Psoas muscle (tissue), 7 donors: ENCODE measurements at regions not wholly inside any gene's neighbourhood (a gene's known extent, or its start where the extent isn't known, plus 50 kb on each side); places are given as distances from the start of the nearest gene placed in this dataset.

ENCODE experiments used
- ATAC-seq, 4 donors: fragments of 200-7000 bp; cut with Tn5 transposase; one replicate each; pipeline ENCODE4 v1.9.1; 2020; ENCODE audit warnings: moderate library complexity in 3 of 4, mild to moderate bottlenecking in 2 of 4
- DNase-seq, 2 donors: peaks; one replicate each; pipeline ENCODE4 v3.0.0-alpha.2; 2020
- H3K27ac ChIP-seq: fragments of 200-600 bp; one replicate; pipeline ENCODE4 v1.8.0; 2022
- H3K27me3 ChIP-seq, 3 donors: fragments of 200-600 bp in 1 of 3; one replicate each; pipeline versions ENCODE4 v1.6.1 to v1.8.0; 2013 to 2022; ENCODE audit warnings: low read length in 2 of 3, mild to moderate bottlenecking in 2 of 3, moderate library complexity in 1 of 3; ENCODE audit not compliant: insufficient read depth in 3 of 3
- H3K36me3 ChIP-seq, 2 donors: fragments of 200-600 bp in 1 of 2; one replicate each; pipeline versions ENCODE4 v1.6.1 to v1.8.0; 2013 to 2022; ENCODE audit warnings: low read depth in 1 of 2, mild to moderate bottlenecking in 1 of 2, moderate library complexity in 1 of 2; ENCODE audit not compliant: insufficient read depth in 1 of 2
- H3K4me1 ChIP-seq: fragments of 200-600 bp; one replicate; pipeline ENCODE4 v1.8.0; 2022
- H3K4me3 ChIP-seq: fragments of 200-600 bp; one replicate; pipeline ENCODE4 v1.8.0; 2022; ENCODE audit warnings: mild to moderate bottlenecking
- H3K9me3 ChIP-seq: fragments of 200-600 bp; one replicate; pipeline ENCODE4 v1.8.0; 2022
- WGBS, 3 donors: extraction: QIAGEN DNeasy Blood & Tissue Kit; methylation state at CpG; one replicate each; pipeline versions ENCODE4 v1.1.6 to v1.1.7; 2013; 5-methylcytosine and 5-hydroxymethylcytosine counted together
- intact Hi-C, 2 donors: fragments of 100-400 bp; cut with DNase I; formaldehyde crosslinking; loops; one replicate each; pipeline versions ENCODE4 v1.11.0 to v1.14.2; 2022
- TF ChIP-seq, protein P1 (sequence below): fragments of 200-600 bp; IDR thresholded peaks from one replicate; pipeline ENCODE4 v1.8.0; 2022; ENCODE audit warnings: antibody characterized with exemption
- donor health status: healthy with polysubstance abuse.
- donor health status: DM: no; HTN: no; CAD: no; lungs with moderate emphysema.
- donor health status: Bipolar disorder and iron deficiency.
- donor health status: healthy.
- donor health status: DM: yes; HTN: yes; CAD: no.
- donor health status: DM: no; HTN: no; CAD: no.
- donor health status: DM: yes; HTN: yes; CAD: no.

GRCh38 chr13:109904218-109904617 lies 117.8 kb upstream of the IRS2 start:
- Histone ChIP-seq H3K4me1 (no peaks in the 10 kb centered on the region), H3K27ac (no peak overlapping the region), H3K9me3 (no peaks in the 10 kb centered on the region), H3K36me3 (no peaks in the 10 kb centered on the region), H3K27me3 (peaks cover 0 to 4% (median 3%) of the 10 kb centered on the region in 3 donors), H3K4me3 (no peak overlapping the region)
- intact Hi-C loops, result no loop called here
- no peak for DNase-seq
- TF ChIP-seq, protein P1, sequence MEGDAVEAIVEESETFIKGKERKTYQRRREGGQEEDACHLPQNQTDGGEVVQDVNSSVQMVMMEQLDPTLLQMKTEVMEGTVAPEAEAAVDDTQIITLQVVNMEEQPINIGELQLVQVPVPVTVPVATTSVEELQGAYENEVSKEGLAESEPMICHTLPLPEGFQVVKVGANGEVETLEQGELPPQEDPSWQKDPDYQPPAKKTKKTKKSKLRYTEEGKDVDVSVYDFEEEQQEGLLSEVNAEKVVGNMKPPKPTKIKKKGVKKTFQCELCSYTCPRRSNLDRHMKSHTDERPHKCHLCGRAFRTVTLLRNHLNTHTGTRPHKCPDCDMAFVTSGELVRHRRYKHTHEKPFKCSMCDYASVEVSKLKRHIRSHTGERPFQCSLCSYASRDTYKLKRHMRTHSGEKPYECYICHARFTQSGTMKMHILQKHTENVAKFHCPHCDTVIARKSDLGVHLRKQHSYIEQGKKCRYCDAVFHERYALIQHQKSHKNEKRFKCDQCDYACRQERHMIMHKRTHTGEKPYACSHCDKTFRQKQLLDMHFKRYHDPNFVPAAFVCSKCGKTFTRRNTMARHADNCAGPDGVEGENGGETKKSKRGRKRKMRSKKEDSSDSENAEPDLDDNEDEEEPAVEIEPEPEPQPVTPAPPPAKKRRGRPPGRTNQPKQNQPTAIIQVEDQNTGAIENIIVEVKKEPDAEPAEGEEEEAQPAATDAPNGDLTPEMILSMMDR, result no peak
- 62 to 71% (median 70%) methylated on average over 4 of the region's 4 CpGs for WGBS, 3 donors
- ATAC-seq, result no peak

DNA sequence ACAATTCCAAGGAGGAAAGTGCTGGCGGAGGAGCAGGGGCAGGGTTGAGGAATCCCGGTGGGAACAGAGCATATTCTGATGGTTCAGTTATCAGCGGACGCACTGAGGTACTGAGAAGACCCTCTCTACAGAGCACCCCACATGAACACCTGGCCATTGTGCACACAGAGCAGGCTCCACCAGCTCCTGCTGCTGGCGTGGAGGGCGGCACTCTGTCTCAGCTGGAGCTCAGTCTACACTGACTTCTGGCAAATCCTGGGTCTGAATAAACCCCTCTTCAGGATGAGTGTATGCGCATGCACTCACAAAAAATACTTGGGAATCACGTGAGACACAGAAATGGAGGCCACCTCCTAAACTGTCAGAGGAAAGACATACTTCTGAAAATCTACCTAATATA lies 114.4 kb upstream of the IRS2 start:
- DNase-seq, result no peak
- Histone ChIP-seq H3K9me3 (no peaks in the 10 kb centered on the region), H3K27ac (no peak overlapping the region), H3K27me3 (peaks cover 0 to 4% (median 3%) of the 10 kb centered on the region in 3 donors), H3K36me3 (no peaks in the 10 kb centered on the region), H3K4me3 (no peak overlapping the region), H3K4me1 (no peaks in the 10 kb centered on the region)
- TF ChIP-seq, protein P1, result no peak
- intact Hi-C loops, result no loop called here
- WGBS, 3 donors, result 68 to 71% (median 69%) methylated on average over 8 of the region's 8 CpGs
- no peak for ATAC-seq

DNA sequence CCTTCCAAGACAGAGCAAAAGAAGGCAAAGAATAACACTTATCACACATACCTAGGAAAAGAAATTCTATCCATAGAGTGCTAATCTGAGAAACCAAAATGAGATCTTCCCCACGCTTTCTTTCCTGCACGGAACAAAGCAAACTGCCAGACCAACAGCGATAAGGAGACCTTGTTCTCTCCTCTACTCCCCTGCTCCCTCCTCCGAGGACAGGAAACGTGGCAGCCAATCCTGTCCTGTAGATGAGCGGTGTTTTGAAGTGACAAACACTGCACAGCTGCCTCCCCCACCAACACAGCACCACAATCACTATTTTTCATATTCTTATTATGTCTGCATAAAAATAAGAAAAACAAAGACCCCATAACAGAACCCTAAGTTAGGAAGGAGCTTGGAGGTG lies 113.9 kb upstream of the IRS2 start:
- no peak for ATAC-seq
- Histone ChIP-seq H3K27me3 (peaks cover 0 to 4% (median 3%) of the 10 kb centered on the region in 3 donors), H3K4me3 (no peak overlapping the region), H3K4me1 (no peaks in the 10 kb centered on the region), H3K9me3 (no peaks in the 10 kb centered on the region), H3K36me3 (no peaks in the 10 kb centered on the region), H3K27ac (no peak overlapping the region)
- WGBS, 3 donors, result 36 to 44% (median 37%) methylated on average over 6 of the region's 6 CpGs
- TF ChIP-seq, protein P1, result no peak
- intact Hi-C loops, result no loop called here
- DNase-seq, result no peak

DNA sequence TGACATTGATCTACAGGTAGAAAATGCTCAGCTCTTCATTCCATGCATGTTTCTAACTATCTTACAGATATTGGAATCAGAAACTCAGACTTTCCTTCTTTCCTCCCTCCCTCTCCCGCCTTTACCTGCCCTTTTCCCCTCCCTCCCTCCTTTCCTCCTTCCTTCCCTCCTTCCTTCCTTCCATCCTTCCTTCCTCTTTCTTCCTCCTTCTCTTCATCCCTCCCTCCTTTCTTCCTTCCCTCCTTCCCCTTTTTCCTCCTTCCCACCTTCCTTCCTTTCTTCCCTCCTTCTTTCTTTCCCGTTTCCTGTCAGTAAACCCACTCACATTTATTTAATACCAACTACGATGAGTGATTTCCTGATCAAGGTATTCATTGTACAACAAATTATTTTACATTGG lies 113.4 kb upstream of the IRS2 start:
- Histone ChIP-seq H3K4me3 (no peak overlapping the region), H3K4me1 (no peaks in the 10 kb centered on the region), H3K36me3 (no peaks in the 10 kb centered on the region), H3K27me3 (peaks cover 0 to 4% (median 3%) of the 10 kb centered on the region in 3 donors), H3K9me3 (no peaks in the 10 kb centered on the region), H3K27ac (no peak overlapping the region)
- ATAC-seq (no peak), DNase-seq (no peak)
- TF ChIP-seq, protein P1, result no peak
- intact Hi-C loops, result no loop called here
- 69 to 73% (median 70%) methylated on average over 2 to 3 of the region's 3 CpGs for WGBS, 3 donors

DNA sequence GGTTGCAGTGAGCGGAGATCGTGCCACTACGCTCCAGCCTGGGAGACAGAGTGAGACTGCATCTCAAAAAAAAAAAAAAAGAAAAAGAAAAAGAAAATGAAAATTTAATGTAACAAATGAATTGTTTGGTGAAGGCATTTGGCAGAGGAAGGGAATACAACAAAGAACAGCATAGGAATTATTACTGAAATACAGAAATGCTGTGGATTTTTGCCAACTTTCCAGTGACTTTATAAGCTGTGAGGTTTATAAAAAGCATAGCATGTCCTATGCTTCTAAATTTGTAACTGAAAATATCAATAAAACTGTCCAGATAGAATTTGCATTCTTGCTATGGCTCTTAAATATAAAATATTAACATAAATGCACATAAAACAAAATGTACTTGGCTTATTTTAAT lies 112.9 kb upstream of the IRS2 start:
- Histone ChIP-seq H3K36me3 (no peaks in the 10 kb centered on the region), H3K4me1 (no peaks in the 10 kb centered on the region), H3K27ac (no peak overlapping the region), H3K9me3 (no peaks in the 10 kb centered on the region), H3K4me3 (no peak overlapping the region), H3K27me3 (peaks cover 0 to 4% (median 3%) of the 10 kb centered on the region in 3 donors)
- intact Hi-C loops, result no loop called here
- WGBS, 3 donors, result 89 to 96% (median 95%) methylated on average over 3 of the region's 3 CpGs
- TF ChIP-seq, protein P1, result no peak
- no peak for DNase-seq
- no peak for ATAC-seq
